HUES6 (cell line): ENCODE measurements at regions not wholly inside any gene's neighbourhood (a gene's known extent, or its start where the extent isn't known, plus 50 kb on each side); places are given as distances from the start of the nearest gene placed in this dataset.

ENCODE experiments used
- H3K27ac ChIP-seq: 2 replicates; pipeline ENCODE4 v1.7.0; 2013; ENCODE audit warnings: low read depth, mild to moderate bottlenecking, low read length, inconsistent platforms
- H3K27me3 ChIP-seq: 2 replicates; pipeline ENCODE4 v1.6.1; 2013; ENCODE audit warnings: low read length; ENCODE audit not compliant: control insufficient read depth, insufficient read depth
- H3K36me3 ChIP-seq: 2 replicates; pipeline ENCODE4 v1.6.1; 2013; ENCODE audit warnings: low read length; ENCODE audit not compliant: control insufficient read depth, insufficient read depth
- H3K4me1 ChIP-seq: 2 replicates; pipeline ENCODE4 v1.6.1; 2013; ENCODE audit warnings: low read length; ENCODE audit not compliant: control insufficient read depth, insufficient read depth
- H3K4me3 ChIP-seq: 2 replicates; pipeline ENCODE4 v1.5.1; 2013; ENCODE audit warnings: low read depth, low read length
- H3K9ac ChIP-seq: one replicate; pipeline ENCODE4 v1.6.1; 2013; ENCODE audit warnings: mild to moderate bottlenecking, low read length
- H3K9me3 ChIP-seq: 2 replicates; pipeline ENCODE4 v1.6.1; 2013; ENCODE audit warnings: low read depth, low read length; ENCODE audit not compliant: control insufficient read depth, insufficient read depth

DNA sequence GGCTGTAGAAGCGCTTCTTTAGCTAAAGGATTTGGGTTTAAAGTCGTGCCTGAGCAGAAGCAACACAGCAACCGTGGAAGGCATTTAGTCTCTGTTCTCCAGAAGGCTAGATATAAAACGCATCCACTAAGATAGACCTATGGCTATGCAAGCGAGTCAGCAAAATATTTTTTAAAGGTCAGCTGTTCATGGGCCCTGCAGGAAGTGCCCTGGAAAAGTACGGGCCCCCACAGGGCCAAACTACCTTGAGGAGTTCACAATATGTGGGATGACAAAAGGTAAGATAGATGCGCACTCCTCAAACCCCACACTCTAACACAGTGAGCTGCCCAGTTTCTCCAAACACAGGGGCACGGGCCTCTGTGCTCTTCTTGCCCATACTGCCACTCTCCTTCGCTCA, 261.6 kb downstream of the VPS13C start:
- no peak overlapping the region for H3K4me3 ChIP-seq
- H3K27ac ChIP-seq = no peak overlapping the region
- no peak overlapping the region for H3K9ac ChIP-seq
- H3K27me3 ChIP-seq = no peaks in the 10 kb centered on the region
- no peaks in the 10 kb centered on the region for H3K36me3 ChIP-seq
- no peaks in the 10 kb centered on the region for H3K9me3 ChIP-seq
- no peaks in the 10 kb centered on the region for H3K4me1 ChIP-seq

DNA sequence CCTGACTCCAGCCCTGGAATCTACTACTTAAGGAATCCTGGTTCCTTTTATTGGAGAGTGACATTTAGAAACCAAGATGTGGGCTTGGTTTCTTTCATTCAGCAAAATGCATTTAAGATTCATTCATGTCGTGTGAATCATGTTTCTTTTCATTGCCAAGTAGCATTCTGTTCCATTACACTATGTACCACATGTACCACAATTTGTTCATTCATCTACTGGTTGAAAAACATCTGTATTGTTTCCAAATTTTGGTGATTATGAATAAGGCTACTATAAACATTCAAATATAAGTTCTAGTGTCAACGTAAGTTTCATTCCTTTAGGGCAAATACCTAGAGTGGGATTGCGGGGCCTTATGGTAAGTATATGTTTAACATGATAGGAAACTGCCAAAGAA, 264.2 kb downstream of the VPS13C start:
- no peak overlapping the region for H3K27ac ChIP-seq

DNA sequence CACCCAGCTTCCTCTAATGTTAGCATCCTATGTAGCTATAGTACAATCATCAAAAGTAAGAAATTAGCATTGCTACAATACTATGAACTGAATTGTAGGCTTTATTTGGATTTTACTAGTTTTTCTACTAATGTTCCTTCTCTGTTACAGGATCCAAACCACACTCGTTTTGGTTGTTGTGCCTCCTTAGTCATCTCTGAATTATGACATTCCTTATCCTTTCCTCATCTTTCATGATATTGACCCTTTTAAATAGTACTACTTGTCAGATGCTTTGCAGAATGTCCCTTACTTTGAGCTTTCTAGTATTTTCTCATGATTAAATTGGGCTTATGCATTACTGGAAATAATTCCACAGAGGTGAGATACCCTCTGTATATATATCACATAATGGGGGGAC, 265.4 kb downstream of the VPS13C start:
- Histone ChIP-seq H3K27me3 (no peaks in the 10 kb centered on the region), H3K9me3 (no peaks in the 10 kb centered on the region), H3K9ac (no peak overlapping the region), H3K36me3 (no peaks in the 10 kb centered on the region), H3K4me3 (no peak overlapping the region), H3K4me1 (no peaks in the 10 kb centered on the region), H3K27ac (no peak overlapping the region)

More for the DNA sequence above, 264.2 kb downstream of the VPS13C start:
- H3K9me3 ChIP-seq = no peaks in the 10 kb centered on the region
- H3K27me3 ChIP-seq = no peaks in the 10 kb centered on the region
- no peaks in the 10 kb centered on the region for H3K36me3 ChIP-seq
- H3K4me3 ChIP-seq = no peak overlapping the region
- H3K9ac ChIP-seq = no peak overlapping the region
- no peaks in the 10 kb centered on the region for H3K4me1 ChIP-seq

DNA sequence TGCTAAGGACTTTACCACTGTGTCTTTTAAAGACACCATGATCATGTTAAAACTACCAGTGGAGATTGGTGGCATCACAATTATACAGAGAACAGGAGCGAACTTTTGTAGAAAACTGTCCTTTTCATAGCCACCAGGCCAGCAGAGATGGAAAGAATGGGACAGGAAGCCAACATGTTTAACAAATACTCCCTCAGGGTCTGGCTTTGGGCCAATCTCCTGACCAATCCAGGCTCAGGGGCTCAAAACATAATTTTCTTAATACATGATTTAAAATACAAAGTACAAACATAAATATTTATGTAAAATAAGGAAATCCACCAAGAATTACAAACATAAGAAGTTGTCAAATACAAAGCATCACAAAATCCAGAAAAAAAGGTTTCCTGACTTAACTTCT, 266.0 kb downstream of the VPS13C start:
- Histone ChIP-seq H3K4me1 (no peaks in the 10 kb centered on the region), H3K9me3 (no peaks in the 10 kb centered on the region), H3K36me3 (no peaks in the 10 kb centered on the region), H3K4me3 (no peak overlapping the region), H3K27ac (no peak overlapping the region), H3K27me3 (no peaks in the 10 kb centered on the region), H3K9ac (no peak overlapping the region)

DNA sequence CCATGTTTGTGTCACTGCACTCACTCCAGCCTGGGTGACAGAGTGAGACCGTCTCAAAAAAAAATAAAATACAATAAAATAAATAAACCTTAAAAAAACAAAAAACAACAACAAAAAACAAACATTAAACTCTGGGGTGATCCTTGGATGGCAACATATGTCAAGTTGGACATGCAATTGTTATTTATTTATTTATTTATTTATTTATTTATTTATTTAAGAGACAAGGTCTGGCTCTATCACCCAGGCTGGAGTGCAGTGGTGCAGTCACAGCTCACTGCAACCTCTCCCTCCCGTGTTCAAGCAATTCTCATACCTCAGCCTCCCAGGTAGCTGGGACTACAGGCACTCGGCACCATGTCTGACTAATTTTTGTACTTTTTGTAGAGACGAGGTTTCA, 275.5 kb downstream of the VPS13C start:
- no peak overlapping the region for H3K4me3 ChIP-seq
- no peak overlapping the region for H3K27ac ChIP-seq
- H3K36me3 ChIP-seq = no peaks in the 10 kb centered on the region
- H3K4me1 ChIP-seq = no peaks in the 10 kb centered on the region
- H3K9ac ChIP-seq = no peak overlapping the region
- H3K27me3 ChIP-seq = no peaks in the 10 kb centered on the region
- H3K9me3 ChIP-seq = no peaks in the 10 kb centered on the region

DNA sequence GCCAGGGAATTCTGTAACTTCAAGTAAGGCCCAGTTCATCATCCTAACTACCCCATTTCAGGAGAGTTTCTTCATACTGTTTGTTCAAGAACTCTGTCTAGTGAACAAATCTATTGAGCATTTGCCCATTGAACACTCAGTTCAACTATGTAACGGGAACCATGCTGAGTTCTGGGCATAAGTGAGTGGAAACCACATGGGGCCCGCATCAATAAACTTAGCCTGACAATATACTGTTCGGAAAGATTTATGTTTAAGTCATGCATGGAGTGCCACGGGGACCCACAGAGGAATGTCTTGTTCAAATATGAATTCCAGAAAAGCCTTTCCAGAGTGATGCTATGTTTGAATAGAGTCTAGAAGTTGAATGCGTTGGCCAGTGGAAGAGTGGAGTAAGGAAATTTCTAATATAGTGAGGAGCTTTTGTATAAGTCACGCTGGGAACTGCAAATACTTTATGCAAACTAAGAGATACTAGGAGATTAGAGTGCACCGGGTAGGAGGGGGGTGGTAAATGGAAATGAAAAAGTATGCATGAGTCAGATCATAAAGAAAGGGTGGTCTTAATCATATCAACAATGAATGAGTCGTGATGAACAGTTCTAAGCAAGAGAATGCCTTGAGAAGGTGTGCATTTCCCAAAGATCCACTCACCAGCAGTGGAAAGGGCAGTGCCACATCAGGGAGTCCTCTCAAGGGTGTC, 279.8 kb downstream of the VPS13C start:
- H3K27ac ChIP-seq = no peak overlapping the region
- no peaks in the 10 kb centered on the region for H3K27me3 ChIP-seq
- H3K36me3 ChIP-seq = no peaks in the 10 kb centered on the region
- H3K9ac ChIP-seq = no peak overlapping the region
- no peak overlapping the region for H3K4me3 ChIP-seq
- H3K9me3 ChIP-seq = no peaks in the 10 kb centered on the region
- H3K4me1 ChIP-seq = no peaks in the 10 kb centered on the region

DNA sequence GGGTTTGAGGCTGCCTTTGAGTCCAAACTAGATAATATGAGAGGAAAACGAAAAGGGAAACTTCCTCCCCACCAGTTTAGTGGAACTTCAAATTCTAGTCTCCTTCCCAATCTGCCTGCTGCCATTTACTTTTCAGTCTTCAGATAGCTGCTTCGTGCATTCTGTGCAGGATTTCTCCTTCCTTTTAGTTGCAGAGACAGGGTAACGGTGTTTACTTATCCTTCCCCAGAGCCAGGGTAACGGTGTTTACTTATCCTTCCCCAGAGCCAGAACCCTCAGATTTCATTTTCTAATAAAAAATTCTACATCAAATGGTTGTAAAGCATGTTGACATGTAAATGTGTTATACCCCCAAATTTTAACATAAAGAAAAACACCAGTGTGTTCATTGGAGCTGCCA, 282.6 kb downstream of the VPS13C start:
- Histone ChIP-seq H3K27ac (no peak overlapping the region), H3K9ac (no peak overlapping the region), H3K4me3 (no peak overlapping the region), H3K4me1 (no peaks in the 10 kb centered on the region), H3K9me3 (no peaks in the 10 kb centered on the region), H3K27me3 (no peaks in the 10 kb centered on the region), H3K36me3 (no peaks in the 10 kb centered on the region)

DNA sequence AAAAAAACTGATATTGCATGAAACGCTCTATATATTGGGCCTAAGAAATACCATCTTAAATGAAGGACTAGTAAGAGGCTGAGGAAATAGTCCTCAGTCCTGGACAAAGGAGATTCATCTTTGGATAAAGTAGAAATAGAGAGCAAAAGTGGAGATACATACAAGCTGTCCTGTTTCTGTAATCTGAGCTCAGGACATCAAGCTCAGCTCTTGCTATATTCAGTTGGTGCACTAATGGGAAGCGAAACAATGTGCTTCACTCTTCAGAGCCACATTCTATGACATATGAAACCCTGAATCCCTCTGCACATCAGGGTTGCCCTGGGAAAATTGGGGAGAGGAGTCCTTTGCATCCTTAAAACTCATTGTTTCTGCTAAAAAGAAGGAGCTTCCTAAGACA, 290.7 kb downstream of the VPS13C start:
- H3K4me3 ChIP-seq = no peak overlapping the region
- H3K27me3 ChIP-seq = no peaks in the 10 kb centered on the region
- H3K27ac ChIP-seq = no peak overlapping the region
- H3K4me1 ChIP-seq = peaks cover 6% of the 10 kb centered on the region
- H3K9me3 ChIP-seq = 0 out of 2 replicates have a peak, but pooled peaks cover 4% of the 10 kb centered on the region
- no peak overlapping the region for H3K9ac ChIP-seq
- H3K36me3 ChIP-seq = no peaks in the 10 kb centered on the region

DNA sequence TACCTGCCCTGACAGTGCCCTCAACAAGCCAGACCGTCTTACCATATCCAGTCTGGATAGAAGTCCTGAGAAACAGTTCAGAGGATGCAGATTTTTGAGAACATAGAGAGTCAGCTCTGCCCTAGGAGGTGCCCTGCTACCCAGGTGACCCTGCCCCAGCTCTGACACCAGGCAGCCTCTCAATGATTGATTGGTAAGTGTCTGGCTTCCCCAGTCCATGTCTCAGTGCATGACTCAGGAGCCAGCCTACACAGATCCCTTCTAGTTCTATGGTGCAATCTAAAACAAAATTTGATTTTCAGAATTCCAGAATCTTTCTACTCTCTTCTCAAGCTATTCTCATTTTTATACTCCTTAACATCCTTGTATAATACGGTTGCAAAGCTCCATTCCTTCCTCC, 292.1 kb downstream of the VPS13C start:
- H3K4me3 ChIP-seq = no peak overlapping the region
- H3K4me1 ChIP-seq = peaks cover 11% of the 10 kb centered on the region
- 0 out of 2 replicates have a peak, but pooled peaks cover 4% of the 10 kb centered on the region for H3K9me3 ChIP-seq
- H3K36me3 ChIP-seq = no peaks in the 10 kb centered on the region
- no peak overlapping the region for H3K9ac ChIP-seq
- H3K27me3 ChIP-seq = no peaks in the 10 kb centered on the region
- no peak overlapping the region for H3K27ac ChIP-seq

DNA sequence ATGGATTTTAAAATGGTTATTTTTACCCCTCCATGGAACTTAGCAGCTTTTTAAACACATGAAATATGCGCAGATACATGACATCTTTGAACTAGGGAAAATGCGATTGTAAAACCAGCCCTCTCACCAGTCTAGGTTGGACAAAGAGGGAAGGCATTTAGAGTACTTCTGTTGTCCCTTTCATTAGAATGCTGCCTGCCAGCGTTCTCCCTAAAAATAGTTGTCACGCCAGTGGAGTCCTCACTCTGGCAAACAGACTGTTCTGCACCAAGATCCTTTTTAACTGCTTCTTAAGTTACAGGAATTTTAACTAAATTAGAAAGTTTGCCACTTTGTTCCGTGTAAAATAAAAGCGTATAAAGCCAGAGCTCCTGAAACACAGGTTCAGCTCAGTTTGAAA, 295.3 kb downstream of the VPS13C start:
- Histone ChIP-seq H3K9ac (no peak overlapping the region), H3K27me3 (no peaks in the 10 kb centered on the region), H3K36me3 (no peaks in the 10 kb centered on the region), H3K4me3 (no peak overlapping the region), H3K27ac (no peak overlapping the region), H3K9me3 (0 out of 2 replicates have a peak, but pooled peaks cover 4% of the 10 kb centered on the region), H3K4me1 (peaks cover 11% of the 10 kb centered on the region)

DNA sequence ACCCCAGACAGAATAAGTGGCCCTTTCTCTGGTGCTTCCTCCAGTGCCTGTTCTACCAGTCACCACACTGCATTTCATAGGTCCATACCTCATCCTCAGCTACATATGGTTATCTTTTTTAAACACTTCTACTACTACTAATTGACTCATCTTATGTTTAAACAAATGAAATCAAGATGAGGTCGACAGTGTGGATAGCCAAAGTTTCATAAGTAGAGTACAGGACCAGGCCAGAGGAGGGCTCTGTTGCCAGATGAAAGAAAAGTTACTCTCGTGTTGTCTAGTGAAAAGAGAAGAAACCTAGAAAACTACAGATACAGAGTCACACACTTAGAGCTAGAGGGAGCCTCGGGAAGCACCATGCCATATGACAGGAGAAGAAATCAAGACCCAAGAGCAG, 296.1 kb downstream of the VPS13C start:
- Histone ChIP-seq H3K36me3 (no peaks in the 10 kb centered on the region), H3K4me3 (no peak overlapping the region), H3K4me1 (peaks cover 11% of the 10 kb centered on the region), H3K9ac (no peak overlapping the region), H3K9me3 (0 out of 2 replicates have a peak, but pooled peaks cover 4% of the 10 kb centered on the region), H3K27ac (no peak overlapping the region), H3K27me3 (no peaks in the 10 kb centered on the region)
